Activated CD4-positive, alpha-beta memory T cell treated with anti-CD3 and anti-CD28 coated beads for 36 hours (primary cell): ENCODE measurements at regions not wholly inside any gene's neighbourhood (a gene's known extent, or its start where the extent isn't known, plus 50 kb on each side); places are given as distances from the start of the nearest gene placed in this dataset.

Source experiments
- CTCF ChIA-PET: fragments of 350-600 bp; sonication (Branson Sonifier 250); formaldehyde crosslinking; loops from one replicate; lab custom pipeline; 2021; ENCODE audit warnings: antibody characterized with exemption, inconsistent platforms; lab: Charles Lee
- POLR2A ChIA-PET: fragments of 350-600 bp; sonication (Branson Sonifier 250); formaldehyde crosslinking; loops from one replicate; lab custom pipeline; 2021; ENCODE audit warnings: antibody characterized with exemption; lab: Charles Lee
- DNase-seq: peaks from one replicate; pipeline ENCODE4 v3.0.0-alpha.2; 2020
- H3K27ac Mint-ChIP-seq: one replicate; pipeline ENCODE4 v1.8.0; 2021; ENCODE audit warnings: mixed read lengths
- H3K27me3 Mint-ChIP-seq: one replicate; pipeline ENCODE4 v1.8.0; 2021; ENCODE audit warnings: mixed read lengths
- H3K36me3 Mint-ChIP-seq: one replicate; pipeline ENCODE4 v1.8.0; 2021; ENCODE audit warnings: mixed read lengths
- H3K4me1 Mint-ChIP-seq: one replicate; pipeline ENCODE4 v1.8.0; 2021; ENCODE audit warnings: low read depth, mixed read lengths
- H3K4me3 Mint-ChIP-seq: one replicate; pipeline ENCODE4 v1.8.0; 2021; ENCODE audit warnings: mild to moderate bottlenecking, mixed read lengths
- H3K9me3 Mint-ChIP-seq: one replicate; pipeline ENCODE4 v1.8.0; 2021; ENCODE audit warnings: mixed read lengths
- intact Hi-C: fragments of 100-400 bp; cut with micrococcal nuclease; formaldehyde crosslinking; loops from one replicate; pipeline ENCODE4 v1.15.1; 2023

DNA sequence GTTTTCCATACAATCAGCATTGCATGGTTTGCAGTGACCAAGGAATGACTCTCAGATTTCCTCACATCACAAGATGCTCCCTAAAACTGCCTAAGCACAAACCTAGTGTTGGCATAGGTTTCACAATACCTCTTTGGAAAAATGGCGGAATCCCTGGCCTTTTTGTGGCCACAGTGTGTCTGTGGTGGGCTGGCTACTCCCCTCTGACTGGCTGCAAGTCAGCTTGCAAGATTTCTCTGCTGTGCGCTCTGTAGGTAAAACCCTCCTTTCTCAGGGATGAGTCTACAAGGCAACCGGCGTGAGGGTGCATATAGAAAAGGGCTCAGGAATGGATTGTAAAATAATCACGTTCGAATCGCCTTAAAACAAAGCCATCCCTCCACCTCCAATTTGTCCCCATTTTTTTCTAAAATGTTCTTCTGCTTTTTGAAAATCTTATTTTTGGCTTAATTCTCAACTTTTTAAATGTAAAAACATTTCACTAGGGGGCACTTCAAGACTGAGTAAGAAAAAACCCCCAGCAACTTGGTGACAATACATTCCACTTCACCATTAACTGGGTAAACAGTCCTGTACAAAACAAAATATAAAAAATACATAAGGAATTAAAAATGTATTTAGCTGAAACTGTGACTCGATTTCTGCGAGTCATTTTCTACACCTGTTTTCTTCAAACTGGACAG lies 235.6 kb downstream of the STIM2 start:
- Mint-ChIP-seq H3K27me3 (no peaks in the 10 kb centered on the region), H3K9me3 (no peaks in the 10 kb centered on the region), H3K4me3 (no peak overlapping the region), H3K36me3 (no peaks in the 10 kb centered on the region), H3K27ac (no peak overlapping the region), H3K4me1 (no peaks in the 10 kb centered on the region)
- ChIA-PET POLR2A (no interaction called here), CTCF (no interaction called here)
- DNase-seq, result no peak
- intact Hi-C loops, result no loop called here

DNA sequence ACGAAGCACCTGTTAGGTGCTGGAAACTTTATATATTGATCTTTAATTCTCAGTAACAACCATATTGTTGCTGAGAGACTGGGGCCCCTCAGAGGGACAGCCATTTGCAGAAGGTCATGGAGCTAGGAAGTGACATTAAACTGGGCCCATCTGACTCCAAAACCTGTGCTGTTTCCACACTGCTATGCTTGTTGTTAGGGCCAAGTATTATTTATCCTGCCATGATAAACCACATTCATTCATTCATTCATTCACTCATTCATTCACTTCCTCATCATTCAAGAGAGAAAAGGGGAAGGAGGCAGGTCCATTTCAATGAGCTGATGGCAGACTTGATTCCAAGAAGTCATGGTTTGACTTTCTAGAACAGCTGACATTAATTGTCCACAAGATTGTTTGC lies 237.4 kb downstream of the STIM2 start:
- ChIA-PET POLR2A (no interaction called here), CTCF (no interaction called here)
- H3K9me3 Mint-ChIP-seq, result no peaks in the 10 kb centered on the region
- no peaks in the 10 kb centered on the region for H3K4me1 Mint-ChIP-seq
- H3K4me3 Mint-ChIP-seq, result no peak overlapping the region
- no peaks in the 10 kb centered on the region for H3K36me3 Mint-ChIP-seq
- no peak overlapping the region for H3K27ac Mint-ChIP-seq
- intact Hi-C loops, result no loop called here
- H3K27me3 Mint-ChIP-seq, result peaks cover 3% of the 10 kb centered on the region
- no peak for DNase-seq

DNA sequence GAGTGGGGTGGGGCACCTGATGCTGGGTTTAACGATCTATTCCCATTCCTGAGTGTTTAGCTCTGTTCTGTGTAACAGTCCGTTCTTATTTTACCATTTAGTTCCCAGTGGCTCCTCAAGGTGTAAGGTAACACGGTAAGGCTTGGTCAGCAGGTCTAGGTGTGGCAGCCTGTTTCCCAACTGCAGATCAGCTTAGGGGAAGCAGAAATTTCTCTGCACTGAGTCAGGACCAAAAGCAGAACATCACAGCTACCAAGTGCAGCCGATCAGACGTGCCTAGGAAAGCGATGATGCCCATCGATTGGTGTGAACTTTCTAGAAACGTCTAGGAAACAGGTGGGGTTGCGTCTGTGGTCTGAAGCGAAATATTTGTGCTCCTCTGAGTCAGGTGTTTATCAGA lies 240.1 kb downstream of the STIM2 start:
- Mint-ChIP-seq H3K4me3 (no peak overlapping the region), H3K4me1 (no peaks in the 10 kb centered on the region), H3K36me3 (no peaks in the 10 kb centered on the region), H3K27me3 (peaks cover 7% of the 10 kb centered on the region), H3K27ac (no peak overlapping the region), H3K9me3 (no peaks in the 10 kb centered on the region)
- ChIA-PET POLR2A (no interaction called here), CTCF (interaction anchor here (0.8 kb wide), 1 partner anchor 53 kb away, joined by 3 read pairs; no protein-coding TSS in a partner anchor)
- intact Hi-C loops, result no loop called here
- DNase-seq, result no peak

DNA sequence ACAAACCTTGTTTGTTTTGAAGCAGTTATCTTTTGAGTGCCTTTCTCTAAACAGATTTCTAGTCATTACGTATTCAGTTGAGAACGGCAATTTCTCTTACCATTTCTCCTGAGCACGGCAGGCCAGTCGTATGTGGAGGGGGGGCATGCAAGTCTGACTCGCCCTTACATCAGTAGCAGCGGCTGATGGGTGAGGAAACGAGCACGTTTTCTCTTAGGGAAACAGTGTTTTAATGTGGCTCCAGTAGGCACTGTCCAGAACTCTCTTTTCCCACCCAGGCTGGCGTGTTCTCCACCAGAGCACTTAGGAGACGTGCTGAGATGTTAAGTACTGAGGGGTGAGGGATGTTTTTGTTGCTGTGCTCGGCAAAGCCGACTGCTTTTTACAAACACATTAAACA lies 240.5 kb downstream of the STIM2 start:
- Mint-ChIP-seq H3K36me3 (no peaks in the 10 kb centered on the region), H3K4me3 (no peak overlapping the region), H3K9me3 (no peaks in the 10 kb centered on the region), H3K4me1 (no peaks in the 10 kb centered on the region), H3K27me3 (peaks cover 7% of the 10 kb centered on the region), H3K27ac (no peak overlapping the region)
- intact Hi-C loops, result no loop called here
- ChIA-PET CTCF (no interaction called here), POLR2A (no interaction called here)
- no peak for DNase-seq

DNA sequence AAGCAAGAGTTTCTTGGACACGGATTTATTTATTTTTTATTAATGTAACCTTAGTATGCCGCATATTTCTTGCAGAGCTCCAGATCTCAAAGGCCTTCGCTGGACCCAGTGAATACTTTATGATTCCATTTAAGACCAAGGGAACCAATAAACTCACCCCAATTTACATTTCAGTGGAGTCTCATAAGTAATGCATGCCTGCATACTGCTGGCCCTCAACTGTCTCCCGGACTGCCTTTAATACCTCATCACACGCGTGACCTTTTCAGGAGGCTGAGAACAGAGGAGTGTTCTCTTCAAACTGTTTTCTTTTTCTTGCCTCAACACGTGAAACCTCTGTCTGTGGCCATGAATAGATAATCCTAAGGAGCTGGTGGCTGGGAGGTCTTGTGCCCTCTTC lies 240.9 kb downstream of the STIM2 start:
- intact Hi-C loops, result no loop called here
- H3K36me3 Mint-ChIP-seq, result no peaks in the 10 kb centered on the region
- POLR2A ChIA-PET, result no interaction called here
- no peak for DNase-seq
- peaks cover 7% of the 10 kb centered on the region for H3K27me3 Mint-ChIP-seq
- CTCF ChIA-PET, result no interaction called here
- no peaks in the 10 kb centered on the region for H3K4me1 Mint-ChIP-seq
- H3K27ac Mint-ChIP-seq, result no peak overlapping the region
- H3K9me3 Mint-ChIP-seq, result no peaks in the 10 kb centered on the region
- H3K4me3 Mint-ChIP-seq, result no peak overlapping the region

DNA sequence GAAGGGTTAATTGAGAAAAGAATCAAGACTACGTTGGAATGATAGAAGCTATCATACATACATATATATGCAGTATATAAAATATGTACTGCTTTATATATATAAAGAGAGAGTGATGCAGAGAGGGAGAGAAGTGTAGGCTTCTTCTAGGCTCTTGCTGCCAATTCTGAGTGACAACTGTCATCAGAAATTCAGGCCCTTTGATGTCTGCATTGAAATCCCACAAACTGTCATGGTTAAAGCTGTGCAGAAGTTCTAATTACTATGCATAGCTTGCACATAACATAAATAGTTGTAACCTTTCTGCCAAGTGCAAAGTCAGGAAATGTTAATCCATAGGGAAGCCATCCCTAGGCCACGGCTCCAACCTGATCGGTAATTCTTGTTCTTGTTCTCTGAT lies 251.0 kb downstream of the STIM2 start:
- POLR2A ChIA-PET, result no interaction called here
- no peaks in the 10 kb centered on the region for H3K9me3 Mint-ChIP-seq
- intact Hi-C loops, result no loop called here
- H3K36me3 Mint-ChIP-seq, result no peaks in the 10 kb centered on the region
- H3K27ac Mint-ChIP-seq, result no peak overlapping the region
- DNase-seq, result no peak
- no peak overlapping the region for H3K4me3 Mint-ChIP-seq
- CTCF ChIA-PET, result interaction anchor here (0.6 kb wide), 2 partner anchors 65 to 308 kb away, joined by 3 read pairs; no protein-coding TSS in a partner anchor
- no peaks in the 10 kb centered on the region for H3K4me1 Mint-ChIP-seq
- peaks cover 6% of the 10 kb centered on the region for H3K27me3 Mint-ChIP-seq

DNA sequence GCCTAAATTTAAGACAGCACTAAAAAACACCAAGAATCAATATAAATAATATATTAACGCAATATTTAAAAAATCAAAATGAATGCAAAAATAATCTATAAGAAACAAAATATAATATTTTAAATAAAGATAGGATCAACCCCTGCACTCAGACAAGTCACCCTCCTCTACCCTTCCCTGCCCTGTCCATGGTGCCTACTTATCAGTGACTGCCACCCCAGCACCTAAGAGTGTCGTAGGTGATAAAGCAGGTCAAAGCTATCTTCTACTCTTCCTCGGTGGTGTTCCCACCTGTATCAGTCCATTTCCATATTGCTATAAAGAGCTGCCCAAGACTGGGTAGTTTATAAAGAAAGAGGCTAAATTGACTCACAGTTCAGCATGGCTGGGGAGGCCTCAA lies 251.9 kb downstream of the STIM2 start:
- Mint-ChIP-seq H3K36me3 (no peaks in the 10 kb centered on the region), H3K27me3 (peaks cover 6% of the 10 kb centered on the region)
- intact Hi-C loops, result no loop called here

DNA sequence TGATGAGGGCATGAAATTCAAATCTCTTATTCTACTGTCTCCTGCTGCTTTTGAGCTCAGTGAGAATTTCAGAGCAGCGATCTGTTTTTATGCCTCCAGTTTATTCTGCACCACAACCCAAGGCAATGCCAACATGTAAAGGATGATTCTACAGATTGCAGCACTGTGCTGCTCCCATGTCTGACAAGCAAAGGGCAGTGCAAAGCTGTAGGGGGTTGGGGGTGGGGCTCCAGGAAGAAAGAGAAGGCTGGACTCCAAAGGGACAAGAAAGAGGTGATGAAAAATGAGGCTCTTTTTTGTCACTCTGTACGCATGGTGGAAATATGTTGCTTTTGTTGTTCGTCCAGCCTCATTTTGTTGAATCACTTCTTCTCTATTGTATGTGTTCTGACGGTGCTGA lies 254.6 kb downstream of the STIM2 start:
- Mint-ChIP-seq H3K9me3 (no peaks in the 10 kb centered on the region), H3K4me1 (no peaks in the 10 kb centered on the region), H3K4me3 (no peak overlapping the region), H3K36me3 (no peaks in the 10 kb centered on the region), H3K27ac (no peak overlapping the region), H3K27me3 (peaks cover 3% of the 10 kb centered on the region)
- intact Hi-C loops, result no loop called here
- ChIA-PET POLR2A (no interaction called here), CTCF (no interaction called here)
- no peak for DNase-seq

More for the DNA sequence above, 251.9 kb downstream of the STIM2 start:
- Mint-ChIP-seq H3K4me3 (no peak overlapping the region), H3K27ac (no peak overlapping the region), H3K9me3 (no peaks in the 10 kb centered on the region), H3K4me1 (no peaks in the 10 kb centered on the region)
- ChIA-PET CTCF (no interaction called here), POLR2A (no interaction called here)
- DNase-seq, result no peak

DNA sequence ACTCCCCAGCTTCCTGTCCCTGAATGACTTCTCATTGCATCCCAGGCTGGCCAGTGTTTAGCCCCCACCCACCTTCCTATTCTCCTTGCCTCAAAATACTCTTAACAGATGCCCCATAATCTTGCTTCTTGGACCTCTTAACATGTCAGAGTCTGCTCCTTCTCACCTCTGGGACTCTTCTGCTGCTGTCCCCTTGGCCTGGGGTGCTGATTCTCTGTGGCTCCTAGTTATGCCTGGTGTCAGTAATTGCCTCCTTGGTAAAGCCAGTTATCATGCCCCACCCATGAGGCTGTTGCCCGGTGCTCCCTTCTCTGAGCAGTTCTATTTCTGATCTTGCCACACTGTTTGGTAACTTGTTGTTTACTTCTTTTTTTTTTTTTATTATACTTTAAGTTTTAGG lies 256.8 kb downstream of the STIM2 start:
- no peak for DNase-seq
- H3K36me3 Mint-ChIP-seq, result no peaks in the 10 kb centered on the region
- no peaks in the 10 kb centered on the region for H3K9me3 Mint-ChIP-seq
- H3K27me3 Mint-ChIP-seq, result peaks cover 3% of the 10 kb centered on the region
- no peak overlapping the region for H3K4me3 Mint-ChIP-seq
- H3K4me1 Mint-ChIP-seq, result no peaks in the 10 kb centered on the region
- intact Hi-C loops, result no loop called here
- CTCF ChIA-PET, result no interaction called here
- POLR2A ChIA-PET, result no interaction called here
- H3K27ac Mint-ChIP-seq, result no peak overlapping the region

DNA sequence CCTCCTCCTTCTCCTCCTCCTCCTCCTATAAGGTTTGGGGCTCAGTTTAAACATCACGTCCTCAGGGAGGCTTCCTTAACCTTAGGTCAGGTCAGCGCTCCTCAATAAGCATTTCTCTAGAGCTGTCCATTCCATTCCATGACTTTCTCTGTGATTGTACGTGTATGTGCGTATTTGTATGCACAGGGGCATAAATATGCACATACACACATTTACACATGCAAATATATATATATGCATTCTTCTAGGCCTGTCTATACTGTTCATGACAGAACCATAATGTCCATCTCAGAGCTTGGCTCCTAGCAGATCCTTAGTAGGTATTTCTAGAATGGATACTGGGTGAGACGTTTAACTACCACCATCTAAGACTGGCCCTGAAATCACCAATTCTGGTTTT lies 258.6 kb downstream of the STIM2 start:
- DNase-seq, result no peak
- Mint-ChIP-seq H3K27ac (no peak overlapping the region), H3K4me3 (no peak overlapping the region), H3K9me3 (no peaks in the 10 kb centered on the region), H3K4me1 (no peaks in the 10 kb centered on the region), H3K36me3 (no peaks in the 10 kb centered on the region), H3K27me3 (peaks cover 3% of the 10 kb centered on the region)
- CTCF ChIA-PET, result no interaction called here
- POLR2A ChIA-PET, result no interaction called here
- intact Hi-C loops, result no loop called here

DNA sequence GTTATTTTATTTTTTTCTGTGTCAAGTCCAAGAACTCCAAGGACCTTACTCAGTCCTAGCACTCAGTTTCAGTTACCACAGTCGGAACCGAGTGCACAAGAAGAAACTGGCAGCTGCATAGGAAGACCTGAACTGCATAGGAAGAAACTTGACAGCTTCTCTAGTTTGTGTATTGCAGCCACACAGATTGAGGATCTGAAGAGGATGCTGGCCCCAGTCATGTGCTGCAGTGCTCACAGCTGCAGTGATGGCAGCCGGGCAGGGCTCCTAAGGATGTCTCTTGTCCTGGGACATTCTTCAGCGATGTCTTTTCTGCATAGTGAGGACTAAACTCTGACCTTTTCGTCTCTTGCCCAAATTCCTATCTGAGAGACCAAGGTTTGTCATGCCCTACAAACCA lies 261.2 kb downstream of the STIM2 start:
- Mint-ChIP-seq H3K27me3 (no peaks in the 10 kb centered on the region), H3K4me1 (no peaks in the 10 kb centered on the region), H3K9me3 (no peaks in the 10 kb centered on the region), H3K4me3 (no peak overlapping the region), H3K36me3 (no peaks in the 10 kb centered on the region), H3K27ac (no peak overlapping the region)
- POLR2A ChIA-PET, result no interaction called here
- intact Hi-C loops, result no loop called here
- CTCF ChIA-PET, result no interaction called here
- DNase-seq, result no peak

DNA sequence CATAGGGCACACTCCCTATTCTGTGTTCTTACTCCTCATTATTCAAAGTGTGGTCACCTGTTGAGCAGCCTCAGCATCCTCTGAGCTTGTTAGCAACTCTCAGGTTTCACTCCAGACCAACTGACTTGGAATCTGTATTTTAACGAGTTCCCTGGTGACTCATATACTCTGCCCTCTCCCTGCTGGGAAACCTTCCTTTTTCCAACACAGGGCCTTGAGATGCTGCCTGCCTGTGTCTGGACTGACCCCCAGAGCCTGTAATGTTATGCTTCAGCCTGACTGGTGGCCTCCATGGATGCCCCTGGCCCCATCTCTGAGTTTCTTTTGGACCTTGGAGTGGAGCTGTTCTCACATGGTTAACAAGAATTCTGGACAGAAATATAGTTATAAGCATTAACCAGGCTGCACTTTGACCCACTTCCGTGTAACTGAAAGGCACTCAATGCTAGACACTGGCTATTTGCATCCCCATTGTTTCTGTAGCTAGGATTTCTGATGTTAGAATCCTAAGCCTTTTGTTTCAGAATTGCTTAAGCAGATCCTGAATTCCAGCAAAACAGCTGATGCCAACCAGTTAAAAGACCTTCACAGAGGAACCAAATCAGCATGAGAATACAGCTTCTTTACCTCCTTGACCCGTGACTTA lies 262.6 kb downstream of the STIM2 start:
- no peaks in the 10 kb centered on the region for H3K9me3 Mint-ChIP-seq
- DNase-seq, result no peak
- intact Hi-C loops, result no loop called here
- no peak overlapping the region for H3K4me3 Mint-ChIP-seq
- H3K4me1 Mint-ChIP-seq, result no peaks in the 10 kb centered on the region
- no peaks in the 10 kb centered on the region for H3K36me3 Mint-ChIP-seq
- no peak overlapping the region for H3K27ac Mint-ChIP-seq
- CTCF ChIA-PET, result no interaction called here
- peaks cover 2% of the 10 kb centered on the region for H3K27me3 Mint-ChIP-seq
- POLR2A ChIA-PET, result no interaction called here

DNA sequence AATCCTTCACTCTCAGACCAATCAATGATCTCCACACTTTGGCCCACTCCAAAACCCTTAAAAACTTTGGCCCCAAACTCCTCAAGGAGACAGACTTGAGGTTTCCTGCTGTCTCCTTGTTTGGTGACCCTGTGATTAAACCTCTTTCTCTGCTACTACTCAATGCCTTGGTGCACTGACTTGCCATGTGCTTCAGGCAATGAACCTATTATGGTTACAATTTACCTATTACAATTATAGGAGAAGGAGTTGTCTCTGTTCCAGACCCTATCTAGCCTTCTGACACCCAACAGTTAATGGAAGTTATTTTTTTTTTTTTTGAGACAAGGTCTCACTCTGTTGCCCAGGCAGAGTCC lies 263.1 kb downstream of the STIM2 start:
- no peaks in the 10 kb centered on the region for H3K9me3 Mint-ChIP-seq
- no peaks in the 10 kb centered on the region for H3K4me1 Mint-ChIP-seq
- POLR2A ChIA-PET, result no interaction called here
- no peak overlapping the region for H3K27ac Mint-ChIP-seq
- no peak for DNase-seq
- no peak overlapping the region for H3K4me3 Mint-ChIP-seq
- H3K36me3 Mint-ChIP-seq, result no peaks in the 10 kb centered on the region
- H3K27me3 Mint-ChIP-seq, result peaks cover 2% of the 10 kb centered on the region
- CTCF ChIA-PET, result no interaction called here
- intact Hi-C loops, result no loop called here
